Erythroblast (primary cell): ENCODE measurements at regions not wholly inside any gene's neighbourhood (a gene's known extent, or its start where the extent isn't known, plus 50 kb on each side); places are given as distances from the start of the nearest gene placed in this dataset.

Experiments used
- GATA1 ChIP-seq: IDR thresholded peaks from 2 replicates; pipeline ENCODE4 v1.6.1; 2011; ENCODE audit warnings: low read depth, mild to moderate bottlenecking, control low read depth, low read length, moderate library complexity
- POLR2A ChIP-seq: IDR thresholded peaks from 2 replicates; pipeline ENCODE4 v1.6.1; 2011; ENCODE audit warnings: mild to moderate bottlenecking, low read length

- no peak for TF ChIP-seq POLR2A
- no peak for TF ChIP-seq GATA1
Observed at GRCh38 chr22:22948651-22949571, 61.3 kb downstream of the IGLL5 start.
